HL-60 (cell line): ENCODE measurements at regions not wholly inside any gene's neighbourhood (a gene's known extent, or its start where the extent isn't known, plus 50 kb on each side); places are given as distances from the start of the nearest gene placed in this dataset.

Experiments
- DNase-seq, 2 experiments: peaks; one replicate each; pipeline ENCODE4 v3.0.0-alpha.2; 2010 to 2020; ENCODE audit warnings: low read depth in 1 of 2, low spot score in 1 of 2
- H3K27ac ChIP-seq: fragments of 250-450 bp; sonication (Bioruptor Pico); replicated peaks from 2 replicates; pipeline ENCODE4 v1.5.1; 2020; ENCODE audit warnings: mild to moderate bottlenecking, moderate library complexity
- H3K27me3 ChIP-seq: fragments of 250-450 bp; sonication (Bioruptor Pico); 2 replicates; pipeline ENCODE4 v1.5.1; 2021; ENCODE audit warnings: mild to moderate bottlenecking, moderate library complexity; ENCODE audit not compliant: insufficient read depth, poor library complexity, severe bottlenecking
- H3K4me3 ChIP-seq: replicated peaks from 2 replicates; pipeline ENCODE4 v1.5.1; 2011; ENCODE audit warnings: mild to moderate bottlenecking, control low read depth, low read length; ENCODE audit not compliant: insufficient read depth
- CTCF ChIP-seq: IDR thresholded peaks from one replicate; pipeline ENCODE4 v1.5.1; 2011; ENCODE audit warnings: low read length, control low read depth, inconsistent platforms; ENCODE audit not compliant: insufficient read depth
- GABPA ChIP-seq: IDR thresholded peaks from 2 replicates; pipeline ENCODE4 v1.6.1; 2012; ENCODE audit warnings: low read depth
- POLR2AphosphoS5 ChIP-seq: IDR thresholded peaks from 2 replicates; pipeline ENCODE4 v1.6.1; 2012; ENCODE audit warnings: low read depth
- SPI1 ChIP-seq: IDR thresholded peaks from 2 replicates; pipeline ENCODE4 v1.6.1; 2012; ENCODE audit warnings: low read depth, mild to moderate bottlenecking, borderline replicate concordance
- TF ChIP-seq, protein P1 (sequence below): IDR thresholded peaks from 2 replicates; pipeline ENCODE4 v1.6.1; 2012; ENCODE audit warnings: low read depth; ENCODE audit not compliant: insufficient replicate concordance

DNA sequence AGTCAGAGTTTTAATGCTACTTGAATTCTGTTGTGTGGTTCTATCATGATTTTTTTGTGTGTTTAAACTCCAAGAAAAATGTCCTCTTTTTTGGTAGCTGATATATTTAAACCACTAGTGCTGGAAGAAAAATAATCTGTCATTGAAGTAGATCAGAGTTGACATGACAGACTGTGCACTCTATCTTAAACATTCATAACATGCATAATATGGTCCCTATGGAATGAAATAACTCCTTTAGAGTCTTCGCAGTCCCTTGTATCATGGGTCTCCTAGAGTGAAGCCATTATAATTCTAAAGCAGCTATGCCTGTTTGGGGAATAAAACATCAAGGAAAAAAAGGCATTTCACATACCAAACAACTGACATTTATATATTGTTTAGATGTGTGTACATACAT lies 282.7 kb upstream of the CITED2 start:
- Histone ChIP-seq H3K27me3 (no peaks in the 10 kb centered on the region), H3K27ac (no peak overlapping the region), H3K4me3 (no peak overlapping the region)
- no peak for TF ChIP-seq CTCF
- TF ChIP-seq, protein P1, sequence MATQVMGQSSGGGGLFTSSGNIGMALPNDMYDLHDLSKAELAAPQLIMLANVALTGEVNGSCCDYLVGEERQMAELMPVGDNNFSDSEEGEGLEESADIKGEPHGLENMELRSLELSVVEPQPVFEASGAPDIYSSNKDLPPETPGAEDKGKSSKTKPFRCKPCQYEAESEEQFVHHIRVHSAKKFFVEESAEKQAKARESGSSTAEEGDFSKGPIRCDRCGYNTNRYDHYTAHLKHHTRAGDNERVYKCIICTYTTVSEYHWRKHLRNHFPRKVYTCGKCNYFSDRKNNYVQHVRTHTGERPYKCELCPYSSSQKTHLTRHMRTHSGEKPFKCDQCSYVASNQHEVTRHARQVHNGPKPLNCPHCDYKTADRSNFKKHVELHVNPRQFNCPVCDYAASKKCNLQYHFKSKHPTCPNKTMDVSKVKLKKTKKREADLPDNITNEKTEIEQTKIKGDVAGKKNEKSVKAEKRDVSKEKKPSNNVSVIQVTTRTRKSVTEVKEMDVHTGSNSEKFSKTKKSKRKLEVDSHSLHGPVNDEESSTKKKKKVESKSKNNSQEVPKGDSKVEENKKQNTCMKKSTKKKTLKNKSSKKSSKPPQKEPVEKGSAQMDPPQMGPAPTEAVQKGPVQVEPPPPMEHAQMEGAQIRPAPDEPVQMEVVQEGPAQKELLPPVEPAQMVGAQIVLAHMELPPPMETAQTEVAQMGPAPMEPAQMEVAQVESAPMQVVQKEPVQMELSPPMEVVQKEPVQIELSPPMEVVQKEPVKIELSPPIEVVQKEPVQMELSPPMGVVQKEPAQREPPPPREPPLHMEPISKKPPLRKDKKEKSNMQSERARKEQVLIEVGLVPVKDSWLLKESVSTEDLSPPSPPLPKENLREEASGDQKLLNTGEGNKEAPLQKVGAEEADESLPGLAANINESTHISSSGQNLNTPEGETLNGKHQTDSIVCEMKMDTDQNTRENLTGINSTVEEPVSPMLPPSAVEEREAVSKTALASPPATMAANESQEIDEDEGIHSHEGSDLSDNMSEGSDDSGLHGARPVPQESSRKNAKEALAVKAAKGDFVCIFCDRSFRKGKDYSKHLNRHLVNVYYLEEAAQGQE: no peak
- no peak for TF ChIP-seq SPI1
- no peak for TF ChIP-seq GABPA
- no peak for TF ChIP-seq POLR2AphosphoS5
- no peak for DNase-seq

DNA sequence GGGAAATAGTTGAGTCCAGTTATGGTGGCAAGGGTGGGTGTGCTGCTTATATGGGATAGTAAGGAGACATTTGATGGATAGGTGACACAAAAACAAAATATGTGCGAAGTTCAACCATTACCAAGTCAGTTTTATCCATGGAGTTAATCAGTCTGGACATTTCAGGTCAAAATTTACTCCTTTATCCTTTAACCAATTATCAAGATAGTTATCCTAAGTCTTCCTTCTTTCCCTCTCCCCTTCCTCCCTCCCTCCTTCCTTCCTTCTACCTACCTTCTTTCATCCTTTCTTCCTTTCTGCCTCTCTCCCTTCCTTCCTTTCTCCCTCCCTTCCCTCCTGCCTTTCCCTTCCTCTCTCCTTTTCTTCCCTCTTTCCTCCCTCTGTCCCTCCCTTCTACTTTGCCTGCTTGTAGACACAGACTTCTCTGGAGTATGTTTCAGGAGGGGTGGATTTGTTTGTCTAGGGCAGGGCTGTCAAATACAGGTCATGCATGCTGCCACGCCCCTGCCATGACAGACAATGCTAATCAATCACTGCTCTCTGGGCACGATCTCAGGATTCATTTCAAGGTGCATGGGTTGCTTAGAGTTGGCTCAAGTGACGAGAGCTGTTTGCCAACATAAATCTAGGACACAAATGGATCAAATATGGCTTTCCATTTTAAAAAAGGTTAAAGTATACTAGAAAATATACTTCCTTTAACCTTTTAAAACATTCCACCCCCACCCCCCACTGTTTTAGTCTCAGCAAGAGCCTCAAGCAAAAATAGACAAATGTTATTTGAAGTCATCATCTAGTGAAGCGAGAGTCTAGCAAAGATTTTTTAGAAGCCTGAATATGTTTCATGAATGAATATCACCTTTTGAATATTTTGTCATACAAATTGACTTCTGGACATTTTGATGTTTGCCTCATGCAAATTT lies 281.6 kb upstream of the CITED2 start:
- Histone ChIP-seq H3K4me3 (no peak overlapping the region), H3K27me3 (no peaks in the 10 kb centered on the region), H3K27ac (no peak overlapping the region)
- no peak for DNase-seq
- TF ChIP-seq POLR2AphosphoS5 (no peak), CTCF (no peak), GABPA (no peak), SPI1 (no peak)
- TF ChIP-seq, protein P1: no peak

DNA sequence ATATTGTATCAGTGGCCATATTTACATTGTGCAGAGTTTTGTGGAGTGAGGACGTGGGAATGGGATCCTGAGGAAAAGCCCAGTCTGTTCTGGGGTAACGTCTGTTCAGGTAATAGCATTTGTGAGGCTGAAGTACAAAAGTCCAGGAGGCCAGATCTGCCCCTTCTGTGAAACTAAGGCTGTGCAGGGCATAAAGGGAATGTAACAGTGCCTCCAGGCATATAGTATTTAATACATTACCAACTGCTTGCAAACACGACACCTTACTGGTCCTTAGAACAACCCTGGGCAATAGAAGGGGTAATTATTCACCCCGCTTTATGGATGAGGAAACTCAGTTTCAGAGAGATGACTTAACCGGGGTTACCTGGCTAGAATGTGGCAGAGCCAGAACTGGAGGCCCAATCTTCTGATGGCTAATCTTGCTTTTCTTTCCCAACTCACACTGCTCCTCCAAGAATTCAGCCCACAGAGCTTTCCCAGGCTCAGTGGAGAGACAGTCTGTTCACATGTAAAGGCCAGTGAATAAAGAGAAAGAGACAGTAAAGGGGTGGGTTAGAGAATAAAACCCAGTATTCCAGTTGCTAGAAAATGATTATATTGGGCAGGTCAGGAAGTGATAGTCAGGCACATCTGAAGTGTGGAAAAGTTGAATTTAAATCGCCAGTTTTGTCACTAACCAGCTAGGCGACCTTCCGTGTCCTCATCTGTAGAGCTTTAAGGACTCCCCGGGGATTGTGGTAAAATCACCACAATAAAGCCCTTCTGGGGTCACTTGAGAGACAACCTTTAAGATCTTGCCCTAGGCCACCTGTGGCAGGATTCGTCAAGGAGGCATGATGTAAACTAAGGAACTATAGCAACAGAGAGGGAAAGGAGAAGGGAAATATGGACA lies 280.7 kb upstream of the CITED2 start:
- no peak overlapping the region for H3K4me3 ChIP-seq
- no peak overlapping the region for H3K27ac ChIP-seq
- no peaks in the 10 kb centered on the region for H3K27me3 ChIP-seq
- TF ChIP-seq, protein P1: no peak
- TF ChIP-seq POLR2AphosphoS5: no peak
- TF ChIP-seq CTCF: no peak
- no peak for TF ChIP-seq GABPA
- TF ChIP-seq SPI1: no peak
- DNase-seq: no peak
